ENCODE measurements at regions not wholly inside any gene's neighbourhood (a gene's known extent, or its start where the extent isn't known, plus 50 kb on each side); places are given as distances from the start of the nearest gene placed in this dataset.
"Not testable (repeated sequence)": the region's sequence is repeated elsewhere in the genome, so short reads cannot be mapped to it uniquely, and the experiment has no call there.

DNA sequence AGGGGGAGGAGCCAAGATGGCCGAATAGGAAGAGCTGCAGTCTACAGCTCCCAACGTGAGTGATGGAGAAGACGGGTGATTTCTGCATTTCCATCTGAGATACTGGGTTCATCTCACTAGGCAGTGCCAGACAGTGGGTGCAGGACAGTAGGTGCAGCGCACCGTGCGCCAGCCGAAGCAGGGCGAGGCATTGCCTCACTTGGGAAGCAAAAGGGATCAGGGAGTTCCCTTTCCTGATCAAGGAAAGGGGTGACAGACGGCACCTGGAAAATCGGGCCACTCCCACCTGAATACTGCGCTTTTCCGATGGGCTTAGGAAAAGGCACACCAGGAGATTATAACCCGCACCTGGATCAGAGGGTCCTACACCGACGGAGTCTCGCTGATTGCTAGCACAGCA, 121.1 kb upstream of the SESTD1 start:
- not testable (repeated sequence) for H3K4me3 ChIP-seq (ENCODE audit: low read depth, low read length); DNase-seq (ENCODE audit: low read depth)

DNA sequence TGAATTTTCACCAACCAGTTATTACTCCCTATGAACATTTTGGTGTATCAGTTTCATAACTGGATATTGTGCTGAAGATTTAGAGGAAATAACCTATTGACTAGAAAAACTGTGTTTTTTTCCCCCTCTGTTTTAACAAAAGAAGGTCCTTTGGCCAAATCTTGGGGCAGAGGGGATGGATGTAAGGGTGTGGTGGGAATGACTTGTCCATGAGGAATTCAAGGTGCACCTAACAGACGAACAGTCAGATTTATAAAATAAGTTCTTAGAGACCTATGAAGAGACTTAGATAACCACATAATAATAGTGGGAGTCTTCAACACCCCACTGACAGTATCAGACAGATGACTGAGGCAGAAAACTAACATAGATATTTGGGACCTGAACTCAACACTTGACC, 119.3 kb upstream of the SESTD1 start:
- TF ChIP-seq, protein P1, sequence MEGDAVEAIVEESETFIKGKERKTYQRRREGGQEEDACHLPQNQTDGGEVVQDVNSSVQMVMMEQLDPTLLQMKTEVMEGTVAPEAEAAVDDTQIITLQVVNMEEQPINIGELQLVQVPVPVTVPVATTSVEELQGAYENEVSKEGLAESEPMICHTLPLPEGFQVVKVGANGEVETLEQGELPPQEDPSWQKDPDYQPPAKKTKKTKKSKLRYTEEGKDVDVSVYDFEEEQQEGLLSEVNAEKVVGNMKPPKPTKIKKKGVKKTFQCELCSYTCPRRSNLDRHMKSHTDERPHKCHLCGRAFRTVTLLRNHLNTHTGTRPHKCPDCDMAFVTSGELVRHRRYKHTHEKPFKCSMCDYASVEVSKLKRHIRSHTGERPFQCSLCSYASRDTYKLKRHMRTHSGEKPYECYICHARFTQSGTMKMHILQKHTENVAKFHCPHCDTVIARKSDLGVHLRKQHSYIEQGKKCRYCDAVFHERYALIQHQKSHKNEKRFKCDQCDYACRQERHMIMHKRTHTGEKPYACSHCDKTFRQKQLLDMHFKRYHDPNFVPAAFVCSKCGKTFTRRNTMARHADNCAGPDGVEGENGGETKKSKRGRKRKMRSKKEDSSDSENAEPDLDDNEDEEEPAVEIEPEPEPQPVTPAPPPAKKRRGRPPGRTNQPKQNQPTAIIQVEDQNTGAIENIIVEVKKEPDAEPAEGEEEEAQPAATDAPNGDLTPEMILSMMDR (conservative IDR thresholded peaks at IDR 0.05; ENCODE audit: low read depth, low read length): no peak
- DNase-seq (ENCODE audit: low read depth): no peak
- H3K4me3 ChIP-seq (ENCODE audit: low read depth, low read length): no peak overlapping the region

GRCh38 chr2:179377296-179377695, 112.7 kb upstream of the SESTD1 start:
- TF ChIP-seq, protein P1 (conservative IDR thresholded peaks at IDR 0.05; ENCODE audit: low read depth, low read length): no peak
- no peak overlapping the region for H3K4me3 ChIP-seq (ENCODE audit: low read depth, low read length)
- DNase-seq (ENCODE audit: low read depth): no peak

- no peak for DNase-seq (ENCODE audit: low read depth)
- TF ChIP-seq, protein P1 (conservative IDR thresholded peaks at IDR 0.05; ENCODE audit: low read depth, low read length): no peak
- no peak overlapping the region for H3K4me3 ChIP-seq (ENCODE audit: low read depth, low read length)
Measured at GRCh38 chr2:179376881-179377280, 112.2 kb upstream of the SESTD1 start.

DNA sequence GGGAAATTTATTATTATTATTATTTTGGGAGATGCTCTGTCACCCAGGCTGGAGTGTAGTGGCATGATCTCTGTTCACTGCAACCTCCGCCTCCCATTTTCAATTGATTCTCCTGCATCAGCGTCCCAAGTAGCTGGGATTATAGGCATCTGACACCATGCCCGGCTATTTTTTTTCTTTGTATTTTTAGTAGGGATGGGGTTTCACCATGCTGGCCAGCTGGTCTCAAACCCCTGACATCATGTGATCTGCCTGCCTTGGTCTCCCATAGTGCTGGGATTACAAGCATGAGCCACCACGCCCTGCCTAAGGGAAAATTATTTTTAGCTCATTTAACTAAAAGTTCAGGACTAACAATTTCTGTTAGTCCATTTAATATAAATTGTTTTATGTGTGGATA, 109.2 kb upstream of the SESTD1 start:
- H3K4me3 ChIP-seq (ENCODE audit: low read depth, low read length): no peak overlapping the region
- TF ChIP-seq, protein P1 (conservative IDR thresholded peaks at IDR 0.05; ENCODE audit: low read depth, low read length): no peak
- no peak for DNase-seq (ENCODE audit: low read depth)

DNA sequence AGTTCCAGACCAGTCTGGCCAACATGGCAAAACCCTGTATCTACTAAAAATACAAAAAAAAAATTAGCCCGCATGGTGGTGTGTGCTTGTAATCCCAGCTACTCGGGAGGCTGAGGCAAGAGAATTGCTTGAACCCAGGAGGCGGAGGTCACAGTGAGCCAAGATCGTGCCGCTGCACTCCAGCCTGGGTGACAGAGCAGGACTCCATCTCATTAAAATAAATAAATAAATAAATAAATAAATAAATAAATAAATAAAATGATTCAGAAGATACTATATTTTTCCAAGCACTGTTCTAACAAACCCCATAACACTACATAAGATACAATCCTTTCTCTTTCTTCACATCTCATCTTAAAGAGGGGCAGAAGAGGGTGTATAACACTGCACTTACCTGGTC, 100.9 kb upstream of the SESTD1 start:
- not testable (repeated sequence) for H3K4me3 ChIP-seq (ENCODE audit: low read depth, low read length); DNase-seq (ENCODE audit: low read depth)

GRCh38 chr2:179355881-179356280, 91.2 kb upstream of the SESTD1 start:
- no peak for DNase-seq (ENCODE audit: low read depth)
- TF ChIP-seq, protein P1 (conservative IDR thresholded peaks at IDR 0.05; ENCODE audit: low read depth, low read length): no peak
- no peak overlapping the region for H3K4me3 ChIP-seq (ENCODE audit: low read depth, low read length)

GRCh38 chr2:179354739-179355537, 90.3 kb upstream of the SESTD1 start:
- TF ChIP-seq, protein P1 (conservative IDR thresholded peaks at IDR 0.05; ENCODE audit: low read depth, low read length): peak; percentile 48
- no peak for DNase-seq (ENCODE audit: low read depth)
- no peak overlapping the region for H3K4me3 ChIP-seq (ENCODE audit: low read depth, low read length)

Data from epithelial cell of proximal tubule (primary cell).